ENCODE measurements at regions not wholly inside any gene's neighbourhood (a gene's known extent, or its start where the extent isn't known, plus 50 kb on each side); places are given as distances from the start of the nearest gene placed in this dataset.

DNA sequence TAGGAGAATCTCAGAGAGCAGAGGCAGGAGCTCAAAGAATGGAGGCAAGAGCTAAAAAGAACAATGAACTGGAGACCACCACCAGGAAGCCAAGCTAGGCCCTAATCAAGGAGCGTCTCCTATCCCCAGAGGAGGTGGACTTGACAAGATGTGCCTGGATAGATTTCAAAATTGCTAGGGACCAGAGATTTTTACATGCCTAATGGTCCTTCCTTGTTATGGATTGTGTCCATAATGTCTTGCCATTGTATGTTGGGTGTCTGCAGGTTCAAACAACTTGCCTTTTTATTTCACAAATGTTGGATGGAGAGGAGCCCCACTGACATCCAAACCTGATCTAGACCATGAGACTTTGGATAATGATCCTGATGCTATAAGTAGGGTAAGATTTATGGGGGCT lies 88.2 kb upstream of the TP53I11 start:
- POLR2A ChIA-PET, result no interaction called here
- no peak for DNase-seq
- Mint-ChIP-seq H3K27ac (no peak overlapping the region), H3K9me3 (peaks cover 15% of the 10 kb centered on the region), H3K27me3 (no peaks in the 10 kb centered on the region), H3K4me1 (ENCODE audit: low read depth) (no peaks in the 10 kb centered on the region), H3K4me3 (no peak overlapping the region), H3K36me3 (no peaks in the 10 kb centered on the region)
- CTCF ChIA-PET, result no interaction called here
- intact Hi-C loops (cut with micrococcal nuclease), result no loop called here

DNA sequence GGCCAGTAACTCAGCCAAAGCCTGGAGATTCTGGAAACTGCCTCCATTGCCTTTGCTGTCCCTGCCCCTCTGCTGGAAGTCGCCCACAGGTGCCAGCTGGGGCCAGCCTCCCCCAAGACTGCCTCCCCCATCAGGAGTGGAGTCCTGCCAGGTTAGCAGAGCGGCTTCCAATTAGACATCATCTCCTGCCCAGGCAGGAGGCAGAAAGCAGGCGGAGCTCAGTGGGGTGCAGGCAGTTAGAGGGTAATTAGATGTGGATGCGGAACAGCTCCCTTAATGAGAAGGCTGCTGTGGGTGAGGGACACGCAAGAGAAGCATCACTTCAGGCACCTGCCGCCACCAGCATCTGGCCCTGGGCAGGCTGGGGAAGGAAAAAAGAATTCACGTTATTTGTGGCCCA lies 90.9 kb upstream of the TP53I11 start:
- Mint-ChIP-seq H3K27ac (no peak overlapping the region), H3K36me3 (no peaks in the 10 kb centered on the region), H3K27me3 (peaks cover 3% of the 10 kb centered on the region), H3K4me3 (no peak overlapping the region), H3K4me1 (ENCODE audit: low read depth) (peaks cover 5% of the 10 kb centered on the region), H3K9me3 (peaks cover 15% of the 10 kb centered on the region)
- no peak for DNase-seq
- intact Hi-C loops (cut with micrococcal nuclease), result no loop called here
- ChIA-PET CTCF (interaction anchor here (1.5 kb wide), 1 partner anchor 147 kb away, joined by 3 read pairs; no protein-coding TSS in a partner anchor), POLR2A (no interaction called here)

DNA sequence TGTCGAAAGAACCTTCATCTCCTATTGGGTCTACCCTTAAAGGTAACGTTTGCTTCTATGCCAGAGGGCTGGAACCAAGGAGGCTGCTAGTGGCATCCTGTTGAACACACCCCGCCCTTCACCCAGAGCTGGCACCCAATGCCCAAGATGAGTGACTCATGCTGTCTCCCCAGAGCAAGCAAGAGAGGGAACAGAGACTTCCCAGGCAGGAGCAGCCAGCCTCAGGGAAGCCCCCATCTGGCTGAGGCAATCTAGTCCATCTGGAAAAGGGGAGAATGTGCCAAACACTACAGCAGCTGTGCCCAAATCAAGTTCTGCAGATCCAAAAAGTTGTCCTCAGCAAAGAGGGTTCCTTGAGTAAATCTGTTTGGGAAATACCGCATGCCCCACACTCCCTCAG lies 91.9 kb upstream of the TP53I11 start:
- POLR2A ChIA-PET, result no interaction called here
- no peak overlapping the region for H3K27ac Mint-ChIP-seq
- peaks cover 15% of the 10 kb centered on the region for H3K9me3 Mint-ChIP-seq
- DNase-seq, result no peak
- H3K4me1 Mint-ChIP-seq (ENCODE audit: low read depth), result peaks cover 5% of the 10 kb centered on the region
- no peaks in the 10 kb centered on the region for H3K36me3 Mint-ChIP-seq
- intact Hi-C loops (cut with micrococcal nuclease), result no loop called here
- H3K4me3 Mint-ChIP-seq, result no peak overlapping the region
- peaks cover 3% of the 10 kb centered on the region for H3K27me3 Mint-ChIP-seq
- CTCF ChIA-PET, result interaction anchor here (1.1 to 1.5 kb wide), 2 partner anchors 60 to 148 kb away, joined by 3 to 4 read pairs; no protein-coding TSS in a partner anchor

DNA sequence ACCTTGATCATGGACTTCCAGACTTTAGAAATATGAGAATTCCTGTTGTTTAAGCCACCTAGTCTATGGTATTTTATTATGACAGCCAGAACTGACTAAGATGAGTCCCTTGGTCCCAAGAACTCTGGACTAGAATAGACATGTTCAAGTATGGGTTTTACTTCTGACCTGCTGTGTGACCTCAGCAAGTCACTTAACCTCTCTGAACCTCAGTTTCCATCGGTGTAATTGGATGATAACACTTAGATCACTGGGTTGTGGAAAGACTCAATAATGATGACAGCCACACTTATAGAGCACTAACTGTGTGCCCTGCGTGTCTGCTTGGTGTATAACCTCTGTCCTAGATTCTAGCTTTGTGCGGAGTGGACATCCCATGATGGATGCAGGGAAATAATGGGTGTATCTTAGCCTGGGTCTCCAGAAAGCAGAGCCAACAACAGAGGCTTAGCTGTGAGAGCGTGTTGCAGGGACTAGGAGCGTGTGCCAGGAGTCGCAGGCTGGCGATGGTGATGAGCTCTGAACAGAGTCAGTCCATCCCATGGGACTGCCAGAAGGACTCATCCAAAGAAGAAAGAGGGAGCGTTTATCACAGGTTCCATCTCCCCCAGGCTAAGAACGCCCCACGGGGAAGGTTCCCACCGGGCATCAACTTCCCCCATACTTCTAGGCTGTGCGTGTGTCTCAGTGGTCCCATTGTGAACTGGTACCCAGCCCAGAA lies 93.2 kb upstream of the TP53I11 start:
- no peak for DNase-seq
- H3K27me3 Mint-ChIP-seq, result peaks cover 3% of the 10 kb centered on the region
- H3K9me3 Mint-ChIP-seq, result peaks cover 7% of the 10 kb centered on the region
- intact Hi-C loops (cut with micrococcal nuclease), result no loop called here
- H3K4me3 Mint-ChIP-seq, result no peak overlapping the region
- ChIA-PET POLR2A (interaction anchor here (1.0 kb wide), 1 partner anchor 17 kb away, joined by 3 read pairs; no protein-coding TSS in a partner anchor), CTCF (interaction anchor here (0.9 to 1.1 kb wide), 2 partner anchors 12 to 59 kb away, joined by 3 to 4 read pairs; no protein-coding TSS in a partner anchor)
- no peaks in the 10 kb centered on the region for H3K36me3 Mint-ChIP-seq
- no peak overlapping the region for H3K27ac Mint-ChIP-seq
- H3K4me1 Mint-ChIP-seq (ENCODE audit: low read depth), result peaks cover 5% of the 10 kb centered on the region

DNA sequence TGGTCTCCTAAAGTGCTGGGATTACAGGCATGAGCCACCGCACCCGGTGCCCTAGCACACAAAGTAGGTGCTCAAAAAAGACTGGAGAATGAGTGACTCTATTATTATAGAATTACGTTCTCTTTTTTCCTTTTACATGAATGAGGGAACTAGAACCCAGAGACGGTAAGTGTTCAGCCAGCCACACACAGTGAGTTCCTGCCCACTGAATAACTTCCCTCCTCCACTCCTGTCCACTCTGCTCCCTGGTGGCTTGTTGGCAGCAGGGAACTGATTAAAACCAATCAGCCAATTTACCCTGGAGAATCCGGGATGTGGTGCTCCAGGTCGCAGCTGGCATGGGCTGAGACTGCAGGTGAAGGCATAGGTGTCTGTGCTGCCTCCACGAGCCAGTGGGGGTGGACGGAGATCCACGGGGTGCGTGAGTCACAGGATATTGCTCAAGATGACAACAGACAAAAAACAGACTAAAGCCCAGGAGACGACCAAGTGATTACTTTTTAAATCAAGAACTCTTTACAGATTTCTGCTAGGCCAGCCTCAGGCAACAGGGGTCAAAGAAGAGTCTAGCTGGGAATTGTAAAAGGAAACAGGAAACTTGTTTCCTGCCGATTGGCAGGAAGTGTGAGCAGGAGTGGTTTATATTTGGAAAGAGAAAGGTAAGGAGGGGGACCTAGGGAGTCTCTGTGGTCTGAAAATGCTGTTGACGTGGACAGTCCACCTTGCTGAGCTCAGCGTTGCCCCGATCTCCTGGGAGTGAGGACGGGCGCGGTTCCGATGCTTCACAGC lies 95.2 kb upstream of the TP53I11 start:
- no peak overlapping the region for H3K4me3 Mint-ChIP-seq
- DNase-seq, result peak; percentile 38
- intact Hi-C loops (cut with micrococcal nuclease), result no loop called here
- CTCF ChIA-PET, result interaction anchor here (1.4 kb wide), 1 partner anchor 59 kb away, joined by 3 read pairs; no protein-coding TSS in a partner anchor
- H3K9me3 Mint-ChIP-seq, result no peaks in the 10 kb centered on the region
- H3K27me3 Mint-ChIP-seq, result peaks cover 3% of the 10 kb centered on the region
- no peak overlapping the region for H3K27ac Mint-ChIP-seq
- POLR2A ChIA-PET, result no interaction called here
- no peaks in the 10 kb centered on the region for H3K36me3 Mint-ChIP-seq
- peaks cover 5% of the 10 kb centered on the region for H3K4me1 Mint-ChIP-seq (ENCODE audit: low read depth)

DNA sequence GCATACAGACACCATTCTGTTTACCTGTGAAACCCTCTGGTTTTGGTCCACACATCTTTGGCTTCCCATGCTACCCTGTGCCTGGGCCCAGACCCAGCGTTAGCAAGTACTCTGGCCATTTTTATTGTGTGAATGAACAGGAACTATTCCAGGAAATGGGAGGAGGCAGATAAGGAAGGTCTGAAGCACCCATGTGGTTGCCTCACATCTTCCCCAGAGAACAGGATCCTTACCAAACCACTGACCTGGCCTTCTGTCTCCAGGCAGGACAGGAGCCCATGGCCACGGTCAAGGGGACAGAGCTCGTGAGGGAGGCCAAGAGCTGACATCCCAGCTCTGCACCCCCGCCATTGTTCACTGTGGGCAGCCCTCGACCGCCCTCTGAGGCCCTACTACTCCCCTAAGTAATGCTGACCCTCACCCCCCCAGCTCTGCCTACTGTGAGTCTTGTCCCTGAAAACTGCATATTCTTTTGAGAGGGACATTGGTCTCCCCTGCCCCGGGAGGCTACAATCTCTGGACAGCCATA lies 97.7 kb upstream of the TP53I11 start:
- Mint-ChIP-seq H3K27ac (no peak overlapping the region), H3K4me1 (ENCODE audit: low read depth) (peaks cover 5% of the 10 kb centered on the region), H3K27me3 (peaks cover 3% of the 10 kb centered on the region), H3K4me3 (no peak overlapping the region), H3K36me3 (no peaks in the 10 kb centered on the region), H3K9me3 (no peaks in the 10 kb centered on the region)
- POLR2A ChIA-PET, result no interaction called here
- intact Hi-C loops (cut with micrococcal nuclease), result no loop called here
- no peak for DNase-seq
- CTCF ChIA-PET, result no interaction called here

DNA sequence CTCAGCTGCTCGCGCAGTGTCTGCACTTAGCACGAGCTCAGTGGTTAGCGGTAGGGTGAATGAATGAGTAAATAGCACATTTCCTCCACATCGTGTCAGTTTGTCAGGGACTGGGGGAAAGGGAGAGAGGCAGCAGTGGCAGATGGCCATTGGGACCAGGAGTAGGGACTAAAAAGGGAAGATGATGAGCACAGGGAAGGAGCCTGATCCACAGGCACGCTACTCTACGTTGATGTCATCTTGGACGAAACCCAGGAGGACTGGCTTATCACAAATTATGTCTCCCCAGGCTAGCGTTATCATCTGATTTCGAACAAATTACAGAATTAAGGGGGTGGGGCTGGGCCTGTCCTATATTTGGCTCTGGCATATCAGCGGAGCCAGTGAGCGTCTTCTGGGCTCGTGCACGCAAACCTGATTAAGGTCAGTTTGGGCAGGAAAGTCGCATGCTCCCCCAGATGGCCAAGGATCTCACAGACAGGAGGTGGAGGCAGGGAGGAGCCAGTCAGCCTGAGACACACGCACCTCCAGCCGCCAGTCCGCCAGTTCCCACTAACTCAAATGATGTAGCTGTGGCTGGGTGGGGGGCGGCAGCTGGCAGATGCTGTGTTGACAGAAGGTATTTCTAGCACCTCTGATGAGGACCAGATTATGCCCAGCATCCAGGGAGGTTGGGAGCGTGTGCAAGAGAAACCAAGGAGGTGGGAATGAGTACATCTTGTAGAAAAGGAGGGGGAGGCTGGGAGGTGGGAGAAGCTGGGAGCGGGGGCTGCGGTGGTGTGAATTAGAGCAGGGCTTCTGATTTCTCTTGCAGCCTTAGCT lies 97.4 kb upstream of the PRDM11 start:
- H3K4me1 Mint-ChIP-seq (ENCODE audit: low read depth), result peaks cover 5% of the 10 kb centered on the region
- peaks cover 3% of the 10 kb centered on the region for H3K27me3 Mint-ChIP-seq
- H3K9me3 Mint-ChIP-seq, result no peaks in the 10 kb centered on the region
- H3K36me3 Mint-ChIP-seq, result no peaks in the 10 kb centered on the region
- CTCF ChIA-PET, result interaction anchor here (0.8 to 1.3 kb wide), 2 partner anchors 56 to 138 kb away, joined by 3 to 6 read pairs; no protein-coding TSS in a partner anchor
- no peak overlapping the region for H3K4me3 Mint-ChIP-seq
- POLR2A ChIA-PET, result no interaction called here
- intact Hi-C loops (cut with micrococcal nuclease), result no loop called here
- no peak overlapping the region for H3K27ac Mint-ChIP-seq
- no peak for DNase-seq

DNA sequence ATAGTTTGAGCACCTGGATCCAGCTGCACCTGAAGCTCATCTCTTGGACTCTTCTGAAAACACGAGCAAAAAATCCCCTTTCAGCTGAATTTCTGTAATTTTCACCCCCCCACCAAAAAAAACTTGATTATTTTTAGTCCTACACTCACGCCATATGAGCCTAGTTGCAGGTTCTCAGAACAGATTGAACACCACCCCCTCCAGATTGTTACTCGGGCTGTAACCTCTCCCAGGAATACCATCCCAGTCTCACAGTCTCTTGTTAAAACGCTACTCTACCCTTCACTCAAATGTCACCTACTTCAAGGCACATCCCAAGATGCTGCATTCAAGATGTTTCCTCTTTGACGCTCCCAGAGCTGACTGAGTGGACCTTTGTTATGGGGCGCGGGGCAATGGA lies 96.3 kb upstream of the PRDM11 start:
- CTCF ChIA-PET, result interaction anchor here (0.6 to 1.3 kb wide), 4 partner anchors 55 to 265 kb away, joined by 3 to 6 read pairs (median 3); no protein-coding TSS in a partner anchor
- intact Hi-C loops (cut with micrococcal nuclease), result no loop called here

DNA sequence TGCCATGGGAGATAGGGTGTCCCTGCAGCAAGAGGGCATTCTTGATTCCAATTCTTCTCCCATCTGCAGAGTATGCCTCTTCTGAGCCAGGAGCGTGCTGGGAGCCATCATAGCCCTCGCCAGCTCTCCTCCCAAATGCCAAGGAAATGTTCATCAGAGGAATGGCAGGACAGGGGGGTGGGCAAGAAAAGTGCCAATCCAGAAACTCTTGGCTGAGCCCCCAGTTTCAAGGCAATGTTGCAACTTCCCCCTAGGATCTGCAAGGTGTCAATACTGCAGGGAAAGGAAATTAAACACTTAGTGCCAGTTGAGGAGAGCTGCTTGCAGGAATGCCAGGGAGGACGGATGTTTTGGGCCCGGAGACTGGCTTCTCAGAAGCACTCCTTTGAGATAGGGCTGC lies 94.8 kb upstream of the PRDM11 start:
- H3K9me3 Mint-ChIP-seq, result no peaks in the 10 kb centered on the region
- intact Hi-C loops (cut with micrococcal nuclease), result no loop called here
- ChIA-PET CTCF (no interaction called here), POLR2A (no interaction called here)
- H3K27ac Mint-ChIP-seq, result no peak overlapping the region
- no peaks in the 10 kb centered on the region for H3K4me1 Mint-ChIP-seq (ENCODE audit: low read depth)
- H3K36me3 Mint-ChIP-seq, result no peaks in the 10 kb centered on the region
- no peak for DNase-seq
- peaks cover 3% of the 10 kb centered on the region for H3K27me3 Mint-ChIP-seq
- no peak overlapping the region for H3K4me3 Mint-ChIP-seq

More for the DNA sequence above, 96.3 kb upstream of the PRDM11 start:
- DNase-seq, result no peak
- peaks cover 3% of the 10 kb centered on the region for H3K27me3 Mint-ChIP-seq
- no peak overlapping the region for H3K4me3 Mint-ChIP-seq
- POLR2A ChIA-PET, result no interaction called here
- H3K9me3 Mint-ChIP-seq, result no peaks in the 10 kb centered on the region
- no peaks in the 10 kb centered on the region for H3K36me3 Mint-ChIP-seq
- H3K4me1 Mint-ChIP-seq (ENCODE audit: low read depth), result peaks cover 5% of the 10 kb centered on the region
- no peak overlapping the region for H3K27ac Mint-ChIP-seq

DNA sequence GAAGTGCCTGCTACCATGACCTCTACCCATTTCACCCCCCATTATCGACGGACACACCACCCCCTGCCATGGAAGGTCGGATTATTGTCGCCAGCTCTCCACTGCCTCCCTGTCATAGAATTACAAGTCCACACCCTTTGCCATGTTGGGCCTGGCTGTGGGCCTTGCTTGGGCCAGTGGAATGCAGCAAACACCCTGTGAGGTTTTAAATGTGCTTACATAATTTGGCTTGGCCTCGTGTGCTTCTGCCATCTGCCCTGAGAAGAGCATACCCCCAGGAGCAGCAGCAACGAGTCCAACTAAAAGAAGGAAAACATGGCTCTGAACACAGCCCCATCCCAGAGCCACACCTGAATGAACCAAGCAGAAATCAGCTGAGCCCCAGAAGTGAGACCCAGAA lies 94.1 kb upstream of the PRDM11 start:
- POLR2A ChIA-PET, result no interaction called here
- Mint-ChIP-seq H3K9me3 (no peaks in the 10 kb centered on the region), H3K4me3 (no peak overlapping the region), H3K4me1 (ENCODE audit: low read depth) (no peaks in the 10 kb centered on the region), H3K27me3 (peaks cover 3% of the 10 kb centered on the region), H3K36me3 (no peaks in the 10 kb centered on the region), H3K27ac (no peak overlapping the region)
- intact Hi-C loops (cut with micrococcal nuclease), result no loop called here
- DNase-seq, result no peak
- CTCF ChIA-PET, result no interaction called here

DNA sequence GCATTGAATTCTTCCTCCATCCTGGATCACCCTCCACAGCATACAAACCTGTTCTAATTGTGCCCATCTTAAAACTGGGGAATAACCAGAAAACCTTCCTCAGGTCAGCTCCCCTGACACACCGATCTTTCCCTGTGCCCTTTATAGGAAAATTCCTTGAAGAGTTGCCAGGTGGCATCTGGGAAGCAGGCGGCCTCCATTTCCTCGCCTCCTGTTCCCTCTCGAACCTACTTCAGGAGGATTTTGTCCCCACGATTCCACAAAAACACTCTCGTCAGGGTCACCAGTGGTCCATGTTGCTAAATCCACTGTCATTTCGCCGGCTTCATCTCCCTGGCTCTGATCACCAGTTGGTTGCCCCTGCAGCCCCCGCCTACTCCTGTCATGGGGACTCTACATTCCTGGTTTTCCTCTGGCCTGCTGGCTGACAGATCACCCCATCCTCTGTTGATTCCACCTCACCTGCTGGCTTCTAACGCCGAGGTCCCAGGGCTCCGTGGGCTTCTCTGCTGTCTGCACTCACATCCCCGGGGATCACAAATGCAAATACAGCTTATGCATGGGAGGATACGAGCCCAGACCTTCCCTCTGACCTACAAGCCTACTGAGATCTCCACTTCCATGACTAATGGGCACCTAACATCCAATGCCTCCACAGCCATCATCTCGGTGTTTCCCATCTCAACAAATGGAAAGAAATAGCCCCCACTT lies 92.5 kb upstream of the PRDM11 start:
- Mint-ChIP-seq H3K27me3 (peaks cover 3% of the 10 kb centered on the region), H3K36me3 (no peaks in the 10 kb centered on the region), H3K9me3 (no peaks in the 10 kb centered on the region), H3K4me3 (no peak overlapping the region), H3K4me1 (ENCODE audit: low read depth) (no peaks in the 10 kb centered on the region), H3K27ac (no peak overlapping the region)
- no peak for DNase-seq
- ChIA-PET POLR2A (no interaction called here), CTCF (no interaction called here)
- intact Hi-C loops (cut with micrococcal nuclease), result no loop called here

Measured in activated CD4-positive, alpha-beta memory T cell treated with anti-CD3 and anti-CD28 coated beads for 36 hours (primary cell).